Keratinocyte (primary cell): ENCODE measurements at regions not wholly inside any gene's neighbourhood (a gene's known extent, or its start where the extent isn't known, plus 50 kb on each side); places are given as distances from the start of the nearest gene placed in this dataset.
"Not testable (repeated sequence)": the region's sequence is repeated elsewhere in the genome, so short reads cannot be mapped to it uniquely, and the experiment has no call there.

Experiments used
- DNase-seq: peaks from one replicate; pipeline ENCODE4 v3.0.0-alpha.2; 2011; ENCODE audit warnings: low read depth, missing footprints, low spot score
- FAIRE-seq: peaks from 2 replicates; lab custom pipeline; 2011; peaks lifted over from hg19 to GRCh38; lab: Jason Lieb, UNC
- H2AFZ ChIP-seq: 2 replicates; pipeline ENCODE4 v1.6.0; 2012; ENCODE audit warnings: low read length, control low read depth, inconsistent platforms; ENCODE audit not compliant: control insufficient read depth
- H3K27ac ChIP-seq: 2 replicates; pipeline ENCODE4 v1.5.1; 2011; ENCODE audit warnings: low read length; ENCODE audit not compliant: control insufficient read depth, insufficient read depth
- H3K27me3 ChIP-seq: 3 replicates; pipeline ENCODE4 v1.6.0; 2011; ENCODE audit warnings: low read length; ENCODE audit not compliant: control insufficient read depth, insufficient read depth; ENCODE audit errors: extremely low read depth
- H3K36me3 ChIP-seq, 2 experiments: 2 replicates in 1 of 2; 3 replicates in 1 of 2; pipeline ENCODE4 v1.5.1; 2011; ENCODE audit warnings: low read length in 2 of 2, mild to moderate bottlenecking in 1 of 2; ENCODE audit not compliant: control insufficient read depth in 2 of 2, insufficient read depth in 2 of 2; ENCODE audit errors: extremely low read depth in 1 of 2
- H3K4me1 ChIP-seq: 3 replicates; pipeline ENCODE4 v1.5.1; 2011; ENCODE audit warnings: low read length; ENCODE audit not compliant: control insufficient read depth, insufficient read depth; ENCODE audit errors: extremely low read depth
- H3K4me2 ChIP-seq: 3 replicates; pipeline ENCODE4 v1.6.0; 2011; ENCODE audit warnings: low read depth, low read length; ENCODE audit not compliant: control insufficient read depth, insufficient read depth; ENCODE audit errors: extremely low read depth
- H3K4me3 ChIP-seq, 3 experiments: fragments of 200-600 bp in 1 of 3; sonication (generic) in 1 of 3; 2 replicates in 2 of 3; 3 replicates in 1 of 3; pipeline ENCODE4 v1.5.1; 2011 to 2016; ENCODE audit warnings: low read length in 3 of 3, mild to moderate bottlenecking in 3 of 3, control low read depth in 2 of 3, inconsistent platforms in 1 of 3, low read depth in 1 of 3, mixed read lengths in 1 of 3, mixed run types in 1 of 3, moderate library complexity in 1 of 3; ENCODE audit not compliant: control insufficient read depth in 2 of 3, insufficient read depth in 2 of 3; ENCODE audit errors: extremely low read depth in 1 of 3
- H3K79me2 ChIP-seq: 2 replicates; pipeline ENCODE4 v1.6.0; 2012; ENCODE audit warnings: low read length; ENCODE audit not compliant: control insufficient read depth, insufficient read depth
- H3K9ac ChIP-seq: 3 replicates; pipeline ENCODE4 v1.6.0; 2011; ENCODE audit warnings: low read length; ENCODE audit not compliant: control insufficient read depth, insufficient read depth; ENCODE audit errors: extremely low read depth
- H3K9me1 ChIP-seq: 3 replicates; pipeline ENCODE4 v1.6.0; 2011; ENCODE audit warnings: low read length; ENCODE audit not compliant: control insufficient read depth, insufficient read depth; ENCODE audit errors: extremely low read depth
- H3K9me3 ChIP-seq: 2 replicates; pipeline ENCODE4 v1.5.1; 2012; ENCODE audit warnings: low read depth, low read length; ENCODE audit not compliant: control insufficient read depth
- H4K20me1 ChIP-seq: 3 replicates; pipeline ENCODE4 v1.6.0; 2011; ENCODE audit warnings: low read length; ENCODE audit not compliant: control insufficient read depth, insufficient read depth; ENCODE audit errors: extremely low read depth
- CTCF ChIP-seq, 3 experiments: IDR thresholded peaks in 1 of 3; conservative IDR thresholded peaks in 1 of 3; optimal IDR thresholded peaks in 1 of 3; 2 replicates in 2 of 3; 3 replicates in 1 of 3; pipeline versions ENCODE3 to v1.5.1; 2011; ENCODE audit warnings: low read length in 3 of 3, mild to moderate bottlenecking in 3 of 3, moderate library complexity in 2 of 3, control low read depth in 1 of 3, inconsistent platforms in 1 of 3; ENCODE audit not compliant: insufficient read depth in 2 of 3; ENCODE audit errors: extremely low read depth in 1 of 3
- EZH2 ChIP-seq: IDR thresholded peaks from one replicate; pipeline ENCODE4 v1.6.1; 2012; ENCODE audit warnings: inconsistent platforms, mild to moderate bottlenecking, low read length, moderate library complexity
- dilution Hi-C: fragments of 300-500 bp; cut with MboI; formaldehyde crosslinking; loops from one replicate; pipeline ENCODE4 v1.7.0; 2020; ENCODE audit warnings: low sequenced_read_pairs; ENCODE audit not compliant: extremely low pct_ligation_motif_present

GRCh38 chr1:55786396-55786795, 571.2 kb upstream of the USP24 start:
- DNase-seq (no peak), FAIRE-seq (no peak)
- H3K4me3 ChIP-seq = no peak overlapping the region
- H3K9me1 ChIP-seq = no peaks in the 10 kb centered on the region
- H4K20me1 ChIP-seq = no peaks in the 10 kb centered on the region
- no peak overlapping the region for H3K4me2 ChIP-seq
- H3K9ac ChIP-seq = no peak overlapping the region
- no peaks in the 10 kb centered on the region for H3K27me3 ChIP-seq
- H2AFZ ChIP-seq = no peak overlapping the region
- no peaks in the 10 kb centered on the region for H3K4me1 ChIP-seq
- no peak for TF ChIP-seq CTCF (optimal IDR thresholded peaks at IDR 0.05 in 1 of 3, IDR thresholded peaks at IDR 0.05 in 1 of 3, conservative IDR thresholded peaks at IDR 0.05 in 1 of 3; ENCODE audit: extremely low read depth in 1 of 3, insufficient read depth in 2 of 3, low read length in 3 of 3)
- TF ChIP-seq EZH2 = no peak
- no peaks in the 10 kb centered on the region for H3K79me2 ChIP-seq
- H3K9me3 ChIP-seq = no peaks in the 10 kb centered on the region
- no peak overlapping the region for H3K27ac ChIP-seq
- H3K36me3 ChIP-seq = no peaks in the 10 kb centered on the region
- dilution Hi-C loops = no loop called here

GRCh38 chr1:55784941-55785450, 569.8 kb upstream of the USP24 start:
- H3K4me1 ChIP-seq, H3K9ac ChIP-seq, dilution Hi-C loops, H3K9me1 ChIP-seq, H3K27me3 ChIP-seq, H2AFZ ChIP-seq, H3K27ac ChIP-seq, H3K36me3 ChIP-seq, H3K79me2 ChIP-seq, FAIRE-seq, H3K4me2 ChIP-seq, H3K9me3 ChIP-seq, H3K4me3 ChIP-seq, DNase-seq, H4K20me1 ChIP-seq: not testable (repeated sequence)

GRCh38 chr1:55781944-55782482, 566.8 kb upstream of the USP24 start:
- Histone ChIP-seq H3K4me2 (no peak overlapping the region), H3K27me3 (no peaks in the 10 kb centered on the region), H3K9me1 (no peaks in the 10 kb centered on the region), H3K9me3 (no peaks in the 10 kb centered on the region), H3K36me3 (no peaks in the 10 kb centered on the region), H4K20me1 (no peaks in the 10 kb centered on the region), H3K27ac (no peak overlapping the region), H3K4me3 (no peak overlapping the region), H2AFZ (no peak overlapping the region), H3K79me2 (no peaks in the 10 kb centered on the region), H3K9ac (no peak overlapping the region), H3K4me1 (no peaks in the 10 kb centered on the region)
- no peak for TF ChIP-seq EZH2
- no peak for TF ChIP-seq CTCF (optimal IDR thresholded peaks at IDR 0.05 in 1 of 3, IDR thresholded peaks at IDR 0.05 in 1 of 3, conservative IDR thresholded peaks at IDR 0.05 in 1 of 3; ENCODE audit: extremely low read depth in 1 of 3, insufficient read depth in 2 of 3, low read length in 3 of 3)
- FAIRE-seq (peak; percentile 89), DNase-seq (peak; percentile 13)
- dilution Hi-C loops = no loop called here
